NCI-H1417 treated with DMSO at 0.1 percent for 48 hours (cell line): ENCODE measurements at regions not wholly inside any gene's neighbourhood (a gene's known extent, or its start where the extent isn't known, plus 50 kb on each side); places are given as distances from the start of the nearest gene placed in this dataset.
A peak's percentile ranks its signal among the peaks of the same experiment; 100 is the strongest.
"Not testable (repeated sequence)": the region's sequence is repeated elsewhere in the genome, so short reads cannot be mapped to it uniquely, and the experiment has no call there.

Experiments used
- DNase-seq: peaks from one replicate; lab custom pipeline; 2025; lab: John Stamatoyannopoulos, UW

GRCh38 chr10:63848871-63849270 lies 327.7 kb downstream of the REEP3 start:
- not testable (repeated sequence) for DNase-seq

- DNase-seq = no peak
These were observed 341.7 kb downstream of the REEP3 start for GRCh38 chr10:63862860-63863259.

GRCh38 chr10:63865210-63865609 lies 344.0 kb downstream of the REEP3 start:
- DNase-seq = no peak

- DNase-seq = no peak
These were observed 345.0 kb downstream of the REEP3 start for GRCh38 chr10:63866075-63866746.

GRCh38 chr10:63866747-63867140 lies 345.5 kb downstream of the REEP3 start:
- no peak for DNase-seq

DNA sequence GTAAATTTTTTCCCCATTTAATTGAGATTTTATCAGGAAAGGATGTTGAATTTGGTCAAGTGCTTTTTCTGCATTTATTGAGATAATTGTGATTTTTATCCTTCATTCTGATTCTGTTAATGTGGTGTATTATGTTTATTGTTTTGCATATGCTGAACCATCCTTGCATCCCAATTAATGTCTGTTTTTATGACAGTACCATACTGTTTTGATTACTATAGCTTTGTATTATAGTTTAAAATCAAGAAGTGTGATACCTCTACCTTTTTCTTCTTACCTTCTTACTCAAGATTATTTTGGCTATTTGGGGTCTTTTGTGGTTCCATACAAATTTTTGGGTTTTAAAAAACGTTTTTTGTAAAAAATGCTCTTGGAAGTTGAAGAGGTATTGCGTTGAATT lies 357.2 kb downstream of the REEP3 start:
- DNase-seq = no peak

DNA sequence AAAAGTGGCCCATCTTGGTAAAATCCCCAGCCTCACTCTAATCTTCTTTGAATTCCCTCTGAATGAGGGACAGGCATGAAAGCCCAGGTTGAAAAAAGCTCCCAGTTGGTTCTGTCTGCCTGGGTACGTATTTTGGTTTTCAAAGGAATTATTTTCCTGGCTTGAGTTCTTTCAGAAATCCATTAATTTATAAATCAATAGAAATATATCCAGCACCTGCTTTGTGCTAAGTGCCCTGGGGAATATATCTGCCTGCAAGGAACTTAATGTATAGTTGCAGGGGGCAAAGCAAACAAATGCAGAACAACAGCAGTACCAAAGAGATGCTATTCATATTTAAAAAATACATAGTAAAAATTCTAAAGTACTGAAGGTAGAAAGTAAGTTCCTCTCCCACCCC lies 362.7 kb downstream of the REEP3 start:
- peak; percentile 44 for DNase-seq

GRCh38 chr10:63884426-63884825 lies 363.2 kb downstream of the REEP3 start:
- peak; percentile 77 for DNase-seq

- DNase-seq = no peak
These were observed 364.0 kb downstream of the REEP3 start for GRCh38 chr10:63885156-63885555.

- no peak for DNase-seq
These were observed 365.3 kb downstream of the REEP3 start for GRCh38 chr10:63886281-63887022.

DNA sequence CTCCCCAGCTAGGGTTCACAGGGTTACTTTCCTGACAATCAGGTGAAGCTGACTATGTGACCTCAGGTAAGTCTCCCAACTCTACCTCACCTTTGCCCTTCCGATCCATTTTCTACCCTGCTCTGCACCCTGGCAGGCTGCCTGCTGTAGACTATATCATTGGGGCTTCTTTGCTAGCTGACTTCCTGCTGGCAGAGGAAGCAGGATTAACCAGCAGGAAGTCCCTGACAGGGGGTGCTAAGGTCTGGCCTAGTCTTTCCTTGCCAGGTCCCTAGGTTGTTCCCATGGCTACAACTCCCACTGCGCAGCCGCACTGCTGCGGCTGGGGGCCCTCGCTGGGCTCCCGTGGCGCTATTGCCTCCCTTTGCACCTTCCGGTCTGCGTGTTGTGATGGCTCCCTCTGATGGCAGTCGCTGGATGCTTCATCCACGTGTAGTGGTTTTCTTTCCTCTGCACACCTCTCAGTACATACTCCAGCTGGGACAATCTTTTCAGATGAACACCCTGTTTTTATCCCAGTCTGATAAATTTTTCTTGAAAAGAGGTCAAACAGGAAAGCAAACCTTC lies 365.9 kb downstream of the REEP3 start:
- no peak for DNase-seq

- no peak for DNase-seq
These were observed 366.6 kb downstream of the REEP3 start for GRCh38 chr10:63887600-63888370.

DNA sequence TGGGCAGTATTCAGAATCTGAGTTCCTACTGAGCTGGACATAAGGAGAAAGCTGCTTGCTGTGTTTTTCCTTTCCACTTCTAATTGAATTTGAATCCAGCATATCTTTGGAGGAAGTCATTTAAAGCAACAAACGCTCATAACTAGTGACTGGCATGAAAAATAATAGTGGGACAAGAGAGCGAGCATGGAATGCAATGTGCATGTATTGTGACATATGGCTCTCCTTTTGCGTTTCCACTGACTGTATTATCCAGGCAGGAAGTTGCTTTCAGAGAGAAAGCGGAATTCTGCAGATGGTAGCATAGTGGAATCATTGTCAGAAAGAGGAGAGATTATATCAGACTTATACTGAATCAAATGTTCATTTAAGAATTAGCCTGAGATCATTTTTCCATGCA lies 368.6 kb downstream of the REEP3 start:
- no peak for DNase-seq

- no peak for DNase-seq
These were observed 375.8 kb downstream of the REEP3 start for GRCh38 chr10:63896992-63897391.

DNA sequence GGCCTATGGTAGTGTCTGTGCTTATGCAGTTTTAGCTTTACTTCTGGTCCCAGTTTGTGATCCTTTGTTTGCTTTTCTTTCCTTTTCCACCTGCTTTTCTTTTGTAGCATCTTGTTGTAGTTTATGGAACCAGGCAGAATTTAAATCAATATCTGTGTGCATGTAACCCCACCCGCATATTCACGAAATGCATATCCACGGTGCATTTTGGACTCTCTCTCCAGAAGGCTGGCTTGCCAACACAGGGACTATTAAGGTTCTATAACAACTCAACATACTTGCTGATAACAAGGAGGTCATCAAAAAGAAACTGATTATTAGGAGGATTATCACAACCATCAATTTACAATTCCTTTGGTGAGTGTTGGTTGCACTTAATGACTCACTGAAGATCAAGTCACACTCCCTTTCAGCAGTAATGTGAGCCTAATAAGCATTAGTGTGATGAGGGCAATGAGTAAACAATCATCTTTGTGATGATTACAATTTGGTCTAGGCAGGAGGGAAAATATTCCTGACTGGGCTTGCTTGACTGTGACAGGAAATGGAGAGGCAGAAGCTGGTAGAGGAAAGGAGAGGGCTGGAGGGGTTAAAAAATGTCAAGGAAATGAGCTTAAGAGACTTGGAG lies 378.6 kb downstream of the REEP3 start:
- DNase-seq = peak; percentile 14

DNA sequence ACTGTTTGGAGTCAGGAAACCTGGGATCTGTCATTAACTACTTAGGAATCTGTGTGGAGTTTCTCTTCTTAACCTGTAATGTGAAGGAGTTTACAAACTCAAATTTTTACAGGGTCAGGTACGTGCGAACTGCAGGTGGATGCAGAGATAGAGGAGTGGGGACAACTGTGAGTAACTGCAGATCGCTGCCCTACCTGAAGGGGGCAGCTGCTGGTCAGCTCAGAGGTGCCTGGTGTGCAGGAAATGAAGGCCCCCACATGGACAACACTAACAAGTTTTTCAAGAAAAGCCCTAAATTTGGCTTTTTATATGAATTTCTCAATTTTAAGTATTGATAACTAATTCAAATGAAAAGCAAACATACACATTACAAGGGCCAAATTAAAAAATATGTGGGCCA lies 380.0 kb downstream of the REEP3 start:
- no peak for DNase-seq

- DNase-seq = no peak
These were observed 380.7 kb downstream of the REEP3 start for GRCh38 chr10:63901881-63902280.

- no peak for DNase-seq
These were observed 389.6 kb downstream of the REEP3 start for GRCh38 chr10:63910806-63911205.

DNA sequence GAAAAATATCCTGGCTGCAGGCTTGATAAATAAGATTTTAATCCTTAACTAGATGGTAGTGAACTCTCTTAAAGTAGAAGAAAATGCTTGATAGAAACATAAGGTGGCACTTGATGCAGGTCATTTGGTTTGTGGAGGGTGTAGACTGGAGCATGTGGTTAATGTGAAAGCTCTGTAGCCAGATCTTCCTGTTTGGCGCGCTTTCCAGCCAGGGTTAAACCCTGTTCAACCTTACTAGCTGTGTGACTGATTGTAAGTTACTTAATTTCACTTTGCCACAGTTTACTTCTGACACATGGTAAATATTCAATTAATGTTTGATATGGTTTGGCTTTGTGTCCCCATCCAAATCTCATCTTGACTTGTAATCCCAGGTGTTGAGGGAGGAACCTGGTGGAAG lies 394.0 kb downstream of the REEP3 start:
- DNase-seq = no peak

- no peak for DNase-seq
These were observed 396.2 kb downstream of the REEP3 start for GRCh38 chr10:63917363-63917762.

- no peak for DNase-seq
These were observed 398.5 kb downstream of the REEP3 start for GRCh38 chr10:63919575-63920279.

- DNase-seq = no peak
These were observed 399.7 kb downstream of the REEP3 start for GRCh38 chr10:63920926-63921325.
